ENCODE measurements at regions not wholly inside any gene's neighbourhood (a gene's known extent, or its start where the extent isn't known, plus 50 kb on each side); places are given as distances from the start of the nearest gene placed in this dataset.
A peak's percentile ranks its signal among the peaks of the same experiment; 100 is the strongest.
"Not testable (repeated sequence)": the region's sequence is repeated elsewhere in the genome, so short reads cannot be mapped to it uniquely, and the experiment has no call there.

- no peak for DNase-seq (ENCODE audit: low spot score)
Measured at GRCh38 chr1:21385022-21385421, 54.9 kb upstream of the NBPF3 start.

- no peak for DNase-seq (ENCODE audit: low spot score)
Measured at GRCh38 chr1:21384620-21385019, 55.3 kb upstream of the NBPF3 start.

GRCh38 chr1:21383785-21384401 is 56.0 kb upstream of the NBPF3 start:
- DNase-seq (ENCODE audit: low spot score): no peak

- DNase-seq (ENCODE audit: low spot score): no peak
Measured at GRCh38 chr1:21381354-21381753, 58.6 kb upstream of the NBPF3 start.

GRCh38 chr1:21380147-21380546 is 59.8 kb upstream of the NBPF3 start:
- not testable (repeated sequence) for DNase-seq (ENCODE audit: low spot score)

GRCh38 chr1:21379571-21379970 is 60.4 kb upstream of the NBPF3 start:
- no peak for DNase-seq (ENCODE audit: low spot score)

- no peak for DNase-seq (ENCODE audit: low spot score)
Measured at GRCh38 chr1:21378705-21379494, 61.0 kb upstream of the NBPF3 start.

GRCh38 chr1:21372383-21372782 is 67.6 kb upstream of the NBPF3 start:
- no peak for DNase-seq (ENCODE audit: low spot score)

GRCh38 chr1:21369905-21370304 is 70.0 kb upstream of the NBPF3 start:
- no peak for DNase-seq (ENCODE audit: low spot score)

GRCh38 chr1:21368515-21369289 is 71.2 kb upstream of the NBPF3 start:
- peak; percentile 77 for DNase-seq (ENCODE audit: low spot score)

- DNase-seq (ENCODE audit: low spot score): not testable (repeated sequence)
Measured at GRCh38 chr1:21367973-21368514, 71.9 kb upstream of the NBPF3 start.

- DNase-seq (ENCODE audit: low spot score): no peak
Measured at GRCh38 chr1:21366288-21366687, 73.6 kb upstream of the NBPF3 start.

- DNase-seq (ENCODE audit: low spot score): no peak
Measured at GRCh38 chr1:21365036-21365435, 74.8 kb upstream of the ECE1 start.

- DNase-seq (ENCODE audit: low spot score): no peak
Measured at GRCh38 chr1:21362096-21362495, 71.8 kb upstream of the ECE1 start.

GRCh38 chr1:21361506-21361905 is 71.2 kb upstream of the ECE1 start:
- DNase-seq (ENCODE audit: low spot score): no peak

GRCh38 chr1:21357161-21357560 is 66.9 kb upstream of the ECE1 start:
- no peak for DNase-seq (ENCODE audit: low spot score)

GRCh38 chr1:21355956-21356355 is 65.7 kb upstream of the ECE1 start:
- DNase-seq (ENCODE audit: low spot score): no peak

- DNase-seq (ENCODE audit: low spot score): no peak
Measured at GRCh38 chr1:21352586-21352985, 62.3 kb upstream of the ECE1 start.

- DNase-seq (ENCODE audit: low spot score): no peak
Measured at GRCh38 chr1:21351901-21352300, 61.6 kb upstream of the ECE1 start.

GRCh38 chr1:21350202-21350885 is 60.1 kb upstream of the ECE1 start:
- DNase-seq (ENCODE audit: low spot score): no peak

- DNase-seq (ENCODE audit: low spot score): no peak
Measured at GRCh38 chr1:21349693-21350092, 59.4 kb upstream of the ECE1 start.

- no peak for DNase-seq (ENCODE audit: low spot score)
Measured at GRCh38 chr1:21347072-21347581, 56.9 kb upstream of the ECE1 start.
